Activated naive CD4-positive, alpha-beta T cell treated with anti-CD3 and anti-CD28 coated beads, Interleukin-2, amount 50 U/mL, for 24 hours (primary cell): ENCODE measurements at regions not wholly inside any gene's neighbourhood (a gene's known extent, or its start where the extent isn't known, plus 50 kb on each side); places are given as distances from the start of the nearest gene placed in this dataset.

Experiments
- H3K27ac Mint-ChIP-seq: one replicate; pipeline ENCODE4 v1.8.0; 2021; ENCODE audit warnings: mild to moderate bottlenecking, mixed read lengths
- H3K27me3 Mint-ChIP-seq: one replicate; pipeline ENCODE4 v1.8.0; 2021; ENCODE audit warnings: mixed read lengths
- H3K36me3 Mint-ChIP-seq: one replicate; pipeline ENCODE4 v1.8.0; 2021; ENCODE audit warnings: mixed read lengths
- H3K4me1 Mint-ChIP-seq: one replicate; pipeline ENCODE4 v1.8.0; 2021; ENCODE audit warnings: mixed read lengths
- H3K4me3 Mint-ChIP-seq: one replicate; pipeline ENCODE4 v1.8.0; 2021; ENCODE audit warnings: mild to moderate bottlenecking, mixed read lengths
- H3K9me3 Mint-ChIP-seq: one replicate; pipeline ENCODE4 v1.8.0; 2021; ENCODE audit warnings: mixed read lengths

- no peaks in the 10 kb centered on the region for H3K27me3 Mint-ChIP-seq
- H3K27ac Mint-ChIP-seq: no peak overlapping the region
- H3K4me3 Mint-ChIP-seq: no peak overlapping the region
- no peaks in the 10 kb centered on the region for H3K9me3 Mint-ChIP-seq
- H3K36me3 Mint-ChIP-seq: no peaks in the 10 kb centered on the region
- H3K4me1 Mint-ChIP-seq: no peaks in the 10 kb centered on the region
Observed at GRCh38 chr5:121757753-121758152, 93.9 kb upstream of the FTMT start.

DNA sequence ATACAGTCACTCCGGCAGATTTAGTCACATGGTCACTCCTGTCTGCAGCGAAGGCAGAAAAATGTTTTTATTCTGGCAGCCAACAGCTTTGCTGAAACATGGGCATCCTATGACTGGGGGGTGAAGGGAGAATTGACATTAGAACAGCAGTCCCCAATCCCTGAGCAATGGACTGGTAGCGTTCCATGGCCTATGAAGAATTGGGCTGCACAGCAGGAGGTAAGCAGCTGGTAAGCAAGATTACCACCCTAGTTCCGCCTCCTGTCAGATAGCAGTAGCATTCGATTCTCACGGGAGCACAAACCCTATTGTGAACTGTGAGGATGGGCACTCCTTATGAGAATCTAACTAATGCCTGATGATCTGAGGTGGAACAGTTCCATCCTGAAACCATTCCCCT is 93.1 kb upstream of the FTMT start:
- no peaks in the 10 kb centered on the region for H3K36me3 Mint-ChIP-seq
- H3K27ac Mint-ChIP-seq: no peak overlapping the region
- H3K9me3 Mint-ChIP-seq: no peaks in the 10 kb centered on the region
- H3K4me3 Mint-ChIP-seq: no peak overlapping the region
- H3K4me1 Mint-ChIP-seq: no peaks in the 10 kb centered on the region
- no peaks in the 10 kb centered on the region for H3K27me3 Mint-ChIP-seq

DNA sequence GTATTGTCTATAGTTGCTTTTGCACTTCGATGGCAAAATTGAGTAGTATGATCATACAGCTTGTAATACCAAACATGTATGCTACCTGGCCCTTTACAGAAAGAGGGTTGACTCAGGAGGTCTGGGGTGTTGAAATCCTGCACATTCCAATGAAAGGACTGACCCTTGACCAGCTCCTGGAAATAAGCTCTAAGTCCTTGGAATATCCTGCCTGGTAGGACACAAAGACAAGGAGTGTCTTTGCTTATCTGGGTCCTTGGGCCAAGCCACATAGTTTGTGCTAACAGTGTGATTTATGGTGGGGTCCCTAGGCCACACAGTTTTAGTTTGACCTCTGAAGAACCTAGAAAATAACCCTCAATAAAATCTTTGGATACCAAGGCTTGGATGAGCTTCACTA is 89.3 kb upstream of the FTMT start:
- Mint-ChIP-seq H3K36me3 (no peaks in the 10 kb centered on the region), H3K4me3 (no peak overlapping the region)

GRCh38 chr5:121763665-121764064 is 88.0 kb upstream of the FTMT start:
- H3K27ac Mint-ChIP-seq: no peak overlapping the region
- H3K27me3 Mint-ChIP-seq: no peaks in the 10 kb centered on the region
- no peaks in the 10 kb centered on the region for H3K4me1 Mint-ChIP-seq
- H3K9me3 Mint-ChIP-seq: no peaks in the 10 kb centered on the region
- no peak overlapping the region for H3K4me3 Mint-ChIP-seq
- no peaks in the 10 kb centered on the region for H3K36me3 Mint-ChIP-seq

More for the DNA sequence above, 89.3 kb upstream of the FTMT start:
- Mint-ChIP-seq H3K27ac (no peak overlapping the region), H3K4me1 (no peaks in the 10 kb centered on the region), H3K9me3 (no peaks in the 10 kb centered on the region), H3K27me3 (no peaks in the 10 kb centered on the region)

DNA sequence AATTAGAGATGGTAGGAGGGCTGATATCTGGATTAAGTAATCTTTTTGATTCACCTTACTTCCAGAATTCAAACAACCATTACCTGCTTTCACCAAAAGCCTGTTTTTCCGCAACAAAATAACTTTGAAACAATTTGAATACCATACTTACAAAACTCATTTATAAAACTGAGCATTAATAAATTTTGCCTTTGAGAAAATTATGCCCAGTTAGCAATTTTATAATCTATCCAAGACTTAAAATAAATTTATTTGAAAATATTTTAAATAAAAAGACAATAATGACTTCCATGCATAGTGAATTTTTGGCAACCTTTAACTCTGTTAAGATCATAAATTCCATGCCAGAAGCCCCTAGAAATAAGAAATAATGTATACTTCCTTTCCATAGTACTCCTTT is 71.3 kb upstream of the FTMT start:
- Mint-ChIP-seq H3K9me3 (no peaks in the 10 kb centered on the region), H3K27ac (no peak overlapping the region), H3K4me3 (no peak overlapping the region), H3K4me1 (no peaks in the 10 kb centered on the region), H3K27me3 (no peaks in the 10 kb centered on the region), H3K36me3 (no peaks in the 10 kb centered on the region)

- no peaks in the 10 kb centered on the region for H3K27me3 Mint-ChIP-seq
- H3K27ac Mint-ChIP-seq: no peak overlapping the region
- H3K9me3 Mint-ChIP-seq: no peaks in the 10 kb centered on the region
- no peaks in the 10 kb centered on the region for H3K36me3 Mint-ChIP-seq
- H3K4me3 Mint-ChIP-seq: no peak overlapping the region
- no peaks in the 10 kb centered on the region for H3K4me1 Mint-ChIP-seq
Observed at GRCh38 chr5:121783700-121784099, 68.0 kb upstream of the FTMT start.

- H3K4me3 Mint-ChIP-seq: no peak overlapping the region
- H3K9me3 Mint-ChIP-seq: no peaks in the 10 kb centered on the region
- no peaks in the 10 kb centered on the region for H3K4me1 Mint-ChIP-seq
- peaks cover 1% of the 10 kb centered on the region for H3K27me3 Mint-ChIP-seq
- H3K36me3 Mint-ChIP-seq: no peaks in the 10 kb centered on the region
- H3K27ac Mint-ChIP-seq: no peak overlapping the region
Observed at GRCh38 chr5:121793791-121794190, 57.9 kb upstream of the FTMT start.

DNA sequence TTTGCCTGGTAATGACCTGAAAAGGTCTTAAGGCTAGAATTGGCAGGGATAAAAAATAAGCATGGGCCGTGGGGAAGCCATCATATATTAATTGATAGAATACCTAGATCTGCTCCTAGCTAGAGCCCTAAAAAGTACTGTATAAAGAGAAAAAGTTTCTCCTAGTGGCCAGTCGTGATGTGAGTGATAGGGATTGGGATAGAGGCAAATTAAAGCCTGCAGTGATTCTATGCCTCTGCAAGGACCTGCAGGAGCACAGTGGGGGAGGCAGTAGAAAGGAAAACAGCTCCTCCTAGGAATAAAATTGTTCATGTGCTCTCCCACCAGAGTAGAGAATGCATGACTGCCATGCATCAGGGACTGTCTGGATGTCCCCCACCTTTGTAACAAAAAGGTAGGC is 56.2 kb upstream of the FTMT start:
- H3K4me1 Mint-ChIP-seq: no peaks in the 10 kb centered on the region
- H3K27ac Mint-ChIP-seq: no peak overlapping the region
- no peak overlapping the region for H3K4me3 Mint-ChIP-seq
- no peaks in the 10 kb centered on the region for H3K9me3 Mint-ChIP-seq
- peaks cover 1% of the 10 kb centered on the region for H3K27me3 Mint-ChIP-seq
- H3K36me3 Mint-ChIP-seq: no peaks in the 10 kb centered on the region

DNA sequence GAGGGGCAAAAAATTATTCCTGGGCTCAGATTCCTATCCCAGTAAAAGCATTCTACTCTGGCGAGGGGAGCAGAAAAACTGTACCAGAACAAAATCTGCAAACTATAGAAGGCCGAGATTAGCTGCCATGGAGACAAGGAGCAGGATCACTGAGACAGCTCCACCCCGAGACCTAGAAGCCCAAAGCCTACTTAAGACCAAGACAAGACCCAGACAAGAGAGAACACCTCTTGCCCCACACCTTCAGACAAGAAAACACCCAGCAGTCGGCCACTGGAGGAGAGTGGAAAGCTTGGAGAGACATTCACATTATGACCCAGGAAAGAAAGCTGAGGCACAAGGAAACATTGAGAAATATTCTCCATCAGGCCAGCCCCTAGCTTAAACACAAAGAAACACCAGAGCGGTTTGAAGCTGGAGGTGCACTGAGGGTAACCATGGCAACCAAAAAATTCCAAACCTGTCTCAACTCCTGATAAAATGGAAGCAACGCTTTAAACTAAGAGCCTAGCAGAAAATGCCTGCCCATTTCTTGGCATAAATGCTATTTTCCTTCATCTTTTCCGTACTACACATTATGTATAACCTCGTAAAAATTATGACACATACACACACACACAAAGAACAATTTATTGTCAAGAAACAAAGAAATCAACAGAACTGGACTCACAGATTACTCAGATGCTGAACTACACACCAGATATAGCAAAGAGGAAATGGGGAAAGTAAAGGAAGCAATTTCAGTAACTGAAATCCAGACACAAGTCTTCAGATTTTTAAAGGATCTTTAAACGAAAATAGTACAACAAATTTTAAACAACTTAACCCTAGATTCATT is 53.8 kb upstream of the FTMT start:
- Mint-ChIP-seq H3K27me3 (peaks cover 1% of the 10 kb centered on the region), H3K4me3 (no peak overlapping the region), H3K36me3 (no peaks in the 10 kb centered on the region), H3K9me3 (no peaks in the 10 kb centered on the region), H3K27ac (no peak overlapping the region), H3K4me1 (no peaks in the 10 kb centered on the region)
